Epidermal melanocyte (primary cell): ENCODE measurements at regions not wholly inside any gene's neighbourhood (a gene's known extent, or its start where the extent isn't known, plus 50 kb on each side); places are given as distances from the start of the nearest gene placed in this dataset.

ENCODE experiments used
- DNase-seq: peaks from one replicate; pipeline ENCODE4 v3.0.0; 2011; ENCODE audit warnings: low spot score; ENCODE audit not compliant: insufficient read length

- DNase-seq = no peak
Measured at GRCh38 chr7:123260428-123260960, 60.7 kb upstream of the SLC13A1 start.

- DNase-seq = no peak
Measured at GRCh38 chr7:123259759-123260158, 60.0 kb upstream of the SLC13A1 start.
